GM19328 (cell line): ENCODE measurements at regions not wholly inside any gene's neighbourhood (a gene's known extent, or its start where the extent isn't known, plus 50 kb on each side); places are given as distances from the start of the nearest gene placed in this dataset.

Experiments
- ATAC-seq: cut with Tn5 transposase; IDR thresholded peaks from one replicate; pipeline ENCODE4 v1.9.1; 2021; ENCODE audit warnings: mild to moderate bottlenecking, moderate library complexity; ENCODE audit not compliant: unreplicated experiment

GRCh38 chr17:77897741-77898301 is 60.7 kb upstream of the TNRC6C start:
- ATAC-seq, result no peak

- ATAC-seq, result no peak
These were observed 59.7 kb upstream of the TNRC6C start for GRCh38 chr17:77898521-77899434.

DNA sequence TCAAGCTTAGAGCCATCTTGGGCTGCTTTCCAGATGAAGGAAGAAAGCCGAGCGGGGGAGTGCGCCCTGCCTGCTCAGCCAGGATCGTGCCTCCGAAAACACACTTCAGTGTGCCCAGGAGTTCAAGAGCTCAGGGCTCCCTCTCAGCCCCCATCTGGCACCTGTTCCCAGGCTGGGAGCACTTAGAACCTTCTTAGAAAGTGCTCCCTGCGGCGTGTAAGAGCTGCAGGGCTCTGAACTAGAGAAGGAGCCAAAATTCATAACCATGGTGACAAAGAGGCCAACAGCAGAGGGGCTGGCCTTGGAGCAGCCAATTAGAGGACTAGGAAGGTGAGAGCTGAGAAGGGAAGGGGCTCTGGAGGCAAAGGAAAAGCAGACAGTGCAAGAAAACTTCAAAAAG is 59.0 kb upstream of the TNRC6C start:
- ATAC-seq, result no peak

- ATAC-seq, result no peak
These were observed 57.0 kb upstream of the TNRC6C start for GRCh38 chr17:77901481-77901880.

- ATAC-seq, result no peak
These were observed 53.2 kb upstream of the TNRC6C start for GRCh38 chr17:77905266-77905665.

DNA sequence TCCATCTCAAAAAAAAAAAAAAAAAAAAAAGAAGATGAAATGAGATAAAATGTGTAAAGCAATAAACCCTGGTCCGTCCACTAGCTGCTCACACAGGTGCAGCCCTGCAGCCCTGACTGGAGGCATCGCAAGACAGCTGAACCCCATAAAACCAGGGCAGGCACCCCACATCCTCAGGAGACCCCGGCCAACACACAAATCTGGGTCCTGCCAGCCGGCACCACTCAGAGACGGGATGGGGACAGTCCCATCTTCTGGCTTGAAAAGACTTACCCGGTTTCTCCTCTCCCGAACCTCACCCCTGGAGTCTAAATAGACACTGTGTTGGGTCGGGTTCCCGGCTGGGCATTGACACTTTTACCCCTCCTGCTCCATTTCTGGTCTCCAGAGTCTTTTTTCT is 52.7 kb upstream of the TNRC6C start:
- ATAC-seq, result no peak

DNA sequence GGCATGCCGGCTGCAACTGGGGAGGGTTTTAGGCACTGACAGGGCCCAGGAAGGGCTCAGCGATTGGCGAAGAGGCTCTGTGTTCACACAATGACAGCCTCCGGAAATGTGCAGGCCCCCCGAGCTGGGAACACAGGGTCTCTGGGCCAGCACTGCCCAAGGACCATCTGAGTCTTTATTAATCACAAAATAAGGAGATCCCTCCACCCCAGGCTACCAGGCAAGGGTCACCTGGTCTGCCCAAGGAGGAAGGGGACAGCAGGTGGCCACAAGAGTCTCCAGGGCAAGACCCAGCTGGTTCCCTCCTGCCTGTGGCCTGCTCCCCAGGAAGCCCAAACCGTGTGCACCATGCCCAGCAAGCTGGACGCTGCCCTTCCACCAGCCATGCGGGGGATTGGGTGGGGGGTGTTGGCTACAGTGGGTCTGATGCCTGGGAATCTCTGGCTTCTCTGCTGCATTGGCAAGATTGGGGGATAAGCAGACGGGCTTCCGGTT is 52.1 kb upstream of the TNRC6C start:
- no peak for ATAC-seq

DNA sequence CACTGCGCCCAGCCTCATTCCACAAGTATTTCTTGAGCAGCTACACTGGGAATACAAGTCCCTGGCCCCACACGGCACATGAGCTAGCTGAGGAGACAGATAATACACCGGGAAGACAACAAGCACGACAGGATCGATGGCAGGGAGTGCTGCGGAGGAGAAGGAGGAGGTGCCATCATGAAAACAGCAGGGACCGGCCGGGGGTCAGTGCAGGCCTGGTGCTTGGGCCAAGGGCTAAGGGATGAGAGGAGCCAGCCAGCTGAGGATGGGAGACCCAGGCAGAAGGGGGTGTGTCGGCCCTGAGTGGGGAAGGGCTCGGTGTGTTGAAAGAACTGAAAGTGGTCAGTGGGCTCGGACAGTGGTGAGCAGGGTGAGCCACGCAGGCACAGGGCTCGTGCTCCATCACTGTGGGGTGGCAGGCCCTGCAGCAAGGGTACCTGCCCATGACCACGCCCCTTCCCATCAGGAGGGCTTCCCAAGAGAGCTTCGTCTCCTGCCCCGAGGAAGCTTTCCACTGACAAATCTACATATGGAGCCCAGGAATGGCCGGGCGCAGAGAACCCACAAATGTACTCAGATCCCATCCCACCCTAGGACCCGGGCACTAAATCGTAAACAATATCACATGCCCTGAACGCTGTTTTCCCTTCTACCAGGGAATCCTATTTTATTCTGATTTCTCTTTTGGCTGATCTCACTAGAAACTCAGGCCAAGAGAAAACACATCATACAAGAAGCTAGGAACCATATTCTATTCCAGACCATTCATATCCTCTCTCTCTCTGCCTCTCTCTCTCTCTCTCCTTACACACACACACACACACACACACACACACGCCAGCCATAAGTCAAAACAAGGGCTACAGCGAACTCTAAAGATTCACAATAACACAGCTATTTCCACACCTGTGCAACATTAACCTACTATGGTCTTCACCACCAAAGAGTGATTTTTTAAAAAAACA is 50.7 kb upstream of the TNRC6C start:
- no peak for ATAC-seq

DNA sequence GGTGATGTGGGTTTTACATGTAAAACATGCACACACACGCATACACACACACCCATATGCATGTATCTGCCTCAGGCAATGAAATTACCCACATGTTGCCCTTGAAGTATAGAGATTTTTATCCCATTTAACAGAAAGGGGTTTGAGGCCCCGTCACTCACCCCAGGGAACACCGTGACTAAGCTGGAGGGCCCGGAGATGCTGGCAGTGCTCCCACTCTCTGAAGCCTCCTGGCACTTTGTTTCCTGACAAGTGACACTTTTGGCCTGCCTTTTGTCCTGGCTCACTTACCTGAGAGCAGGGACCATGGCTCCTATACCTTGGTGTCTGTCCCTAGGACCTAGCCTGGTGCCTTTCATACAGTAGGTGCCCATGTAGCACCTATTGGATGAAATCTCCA is 50.0 kb upstream of the TNRC6C start:
- no peak for ATAC-seq
